CMK (cell line): ENCODE measurements at regions not wholly inside any gene's neighbourhood (a gene's known extent, or its start where the extent isn't known, plus 50 kb on each side); places are given as distances from the start of the nearest gene placed in this dataset.
"Not testable (repeated sequence)": the region's sequence is repeated elsewhere in the genome, so short reads cannot be mapped to it uniquely, and the experiment has no call there.

Experiments
- DNase-seq: peaks from one replicate; pipeline ENCODE4 v3.0.0-alpha.2; 2010; ENCODE audit warnings: low read depth

- no peak for DNase-seq
Measured at GRCh38 chr9:25261445-25261844, 416.8 kb downstream of the TUSC1 start.

- DNase-seq: no peak
Measured at GRCh38 chr9:25260046-25260445, 418.2 kb downstream of the TUSC1 start.

GRCh38 chr9:25255216-25255615 lies 423.0 kb downstream of the TUSC1 start:
- no peak for DNase-seq

- DNase-seq: no peak
Measured at GRCh38 chr9:25254051-25254450, 424.2 kb downstream of the TUSC1 start.

- no peak for DNase-seq
Measured at GRCh38 chr9:25241421-25241820, 436.8 kb downstream of the TUSC1 start.

- no peak for DNase-seq
Measured at GRCh38 chr9:25226901-25227686, 451.1 kb downstream of the TUSC1 start.

- DNase-seq: no peak
Measured at GRCh38 chr9:25225938-25226760, 452.1 kb downstream of the TUSC1 start.

- no peak for DNase-seq
Measured at GRCh38 chr9:25224996-25225395, 453.2 kb downstream of the TUSC1 start.

- no peak for DNase-seq
Measured at GRCh38 chr9:25224309-25224708, 453.9 kb downstream of the TUSC1 start.

- no peak for DNase-seq
Measured at GRCh38 chr9:25212361-25212760, 465.9 kb downstream of the TUSC1 start.

GRCh38 chr9:25207402-25208195 lies 470.6 kb downstream of the TUSC1 start:
- DNase-seq: no peak

- no peak for DNase-seq
Measured at GRCh38 chr9:25206027-25206426, 472.2 kb downstream of the TUSC1 start.

- DNase-seq: no peak
Measured at GRCh38 chr9:25205285-25205684, 473.0 kb downstream of the TUSC1 start.

- no peak for DNase-seq
Measured at GRCh38 chr9:25177858-25178257, 500.4 kb downstream of the TUSC1 start.

- DNase-seq: no peak
Measured at GRCh38 chr9:25129537-25129936, 548.7 kb downstream of the TUSC1 start.

GRCh38 chr9:25121811-25122210 lies 556.4 kb downstream of the TUSC1 start:
- no peak for DNase-seq

GRCh38 chr9:25119041-25119440 lies 559.2 kb downstream of the TUSC1 start:
- DNase-seq: no peak

GRCh38 chr9:25117791-25118190 lies 560.5 kb downstream of the TUSC1 start:
- no peak for DNase-seq

GRCh38 chr9:25102204-25102603 lies 556.5 kb upstream of the IZUMO3 start:
- not testable (repeated sequence) for DNase-seq

GRCh38 chr9:25094518-25094917 lies 548.8 kb upstream of the IZUMO3 start:
- DNase-seq: no peak

- no peak for DNase-seq
Measured at GRCh38 chr9:25078202-25078601, 532.5 kb upstream of the IZUMO3 start.

- no peak for DNase-seq
Measured at GRCh38 chr9:25048098-25048724, 502.5 kb upstream of the IZUMO3 start.
